ENCODE measurements at regions not wholly inside any gene's neighbourhood (a gene's known extent, or its start where the extent isn't known, plus 50 kb on each side); places are given as distances from the start of the nearest gene placed in this dataset.
"Not testable (repeated sequence)": the region's sequence is repeated elsewhere in the genome, so short reads cannot be mapped to it uniquely, and the experiment has no call there.

DNA sequence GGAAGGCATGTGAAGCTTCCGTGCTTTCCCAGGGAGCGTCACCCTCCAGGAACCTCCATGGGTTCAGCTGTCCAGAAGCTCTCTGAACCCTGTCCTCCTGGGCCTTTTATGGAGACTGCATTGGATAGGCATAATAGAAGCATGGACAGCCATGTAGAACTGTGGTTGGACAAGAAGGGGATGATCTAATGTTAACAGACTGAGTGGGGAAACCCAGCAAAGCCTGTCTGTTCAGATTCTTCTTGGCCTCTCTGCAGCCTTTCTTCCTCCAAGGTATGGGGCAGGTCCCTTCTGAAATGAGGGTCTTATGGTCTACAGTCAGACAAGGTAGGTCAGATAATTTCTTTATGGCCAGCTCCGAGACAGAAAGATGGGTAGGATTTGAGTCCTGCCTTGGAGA, 59.1 kb upstream of the CTNNA1 start:
- no peaks in the 10 kb centered on the region for H4K20me1 ChIP-seq (ENCODE audit: insufficient read depth, low read length)
- no peak overlapping the region for H3K4me2 ChIP-seq (ENCODE audit: insufficient read depth, low read length)
- H3K4me3 ChIP-seq (ENCODE audit: insufficient read depth, low read length), result no peak overlapping the region
- DNase-seq (ENCODE audit: insufficient read length, low spot score, missing footprints), result no peak
- no peaks in the 10 kb centered on the region for H3K27me3 ChIP-seq (ENCODE audit: insufficient read depth, low read length)
- no peak overlapping the region for H2AFZ ChIP-seq (ENCODE audit: low read length)
- H3K4me1 ChIP-seq (ENCODE audit: insufficient read depth, low read length), result peaks cover 14% of the 10 kb centered on the region
- no peak overlapping the region for H3K27ac ChIP-seq (ENCODE audit: low read depth, low read length)
- H3K36me3 ChIP-seq (ENCODE audit: insufficient read depth, low read length), result no peaks in the 10 kb centered on the region
- no peak for TF ChIP-seq CTCF (IDR thresholded peaks at IDR 0.05; ENCODE audit: extremely low read depth, low read depth, low read length)
- no peaks in the 10 kb centered on the region for H3K79me2 ChIP-seq (ENCODE audit: insufficient read depth, low read length)
- H3K9me3 ChIP-seq (ENCODE audit: low read depth, low read length), result no peaks in the 10 kb centered on the region

GRCh38 chr5:138692370-138692769, 60.9 kb upstream of the CTNNA1 start:
- H2AFZ ChIP-seq (ENCODE audit: low read length), result no peak overlapping the region
- DNase-seq (ENCODE audit: insufficient read length, low spot score, missing footprints), result no peak
- peaks cover 10% of the 10 kb centered on the region for H3K4me1 ChIP-seq (ENCODE audit: insufficient read depth, low read length)
- no peaks in the 10 kb centered on the region for H4K20me1 ChIP-seq (ENCODE audit: insufficient read depth, low read length)
- no peak for TF ChIP-seq CTCF (IDR thresholded peaks at IDR 0.05; ENCODE audit: extremely low read depth, low read depth, low read length)
- no peak overlapping the region for H3K4me3 ChIP-seq (ENCODE audit: insufficient read depth, low read length)
- H3K79me2 ChIP-seq (ENCODE audit: insufficient read depth, low read length), result no peaks in the 10 kb centered on the region
- H3K36me3 ChIP-seq (ENCODE audit: insufficient read depth, low read length), result no peaks in the 10 kb centered on the region
- no peaks in the 10 kb centered on the region for H3K9me3 ChIP-seq (ENCODE audit: low read depth, low read length)
- no peaks in the 10 kb centered on the region for H3K27me3 ChIP-seq (ENCODE audit: insufficient read depth, low read length)
- H3K4me2 ChIP-seq (ENCODE audit: insufficient read depth, low read length), result no peak overlapping the region
- H3K27ac ChIP-seq (ENCODE audit: low read depth, low read length), result no peak overlapping the region

DNA sequence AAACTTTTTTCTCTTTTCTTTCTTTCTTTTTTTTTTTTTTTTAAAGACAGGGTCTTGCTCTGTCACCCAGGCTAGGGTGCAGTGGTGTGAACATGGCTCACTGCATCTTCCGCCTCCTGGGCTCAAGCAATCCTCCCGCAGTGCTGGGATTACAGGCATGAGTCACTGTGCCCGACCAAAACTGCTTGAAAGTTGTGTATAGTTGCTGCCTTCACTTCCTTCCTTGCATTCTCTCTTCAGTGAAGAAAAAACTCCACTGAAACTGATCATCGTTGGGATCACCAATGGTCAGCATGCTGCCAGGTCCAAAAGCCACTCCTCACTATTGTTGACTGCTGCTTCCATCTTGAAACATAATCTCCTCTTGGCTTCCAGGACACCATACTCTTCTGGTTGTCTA, 66.6 kb upstream of the CTNNA1 start:
- H4K20me1 ChIP-seq (ENCODE audit: insufficient read depth, low read length), result no peaks in the 10 kb centered on the region
- H3K27me3 ChIP-seq (ENCODE audit: insufficient read depth, low read length), result no peaks in the 10 kb centered on the region
- no peak for DNase-seq (ENCODE audit: insufficient read length, low spot score, missing footprints)
- H3K27ac ChIP-seq (ENCODE audit: low read depth, low read length), result no peak overlapping the region
- no peaks in the 10 kb centered on the region for H3K9me3 ChIP-seq (ENCODE audit: low read depth, low read length)
- H3K4me1 ChIP-seq (ENCODE audit: insufficient read depth, low read length), result no peaks in the 10 kb centered on the region
- TF ChIP-seq CTCF (IDR thresholded peaks at IDR 0.05; ENCODE audit: extremely low read depth, low read depth, low read length), result no peak
- no peaks in the 10 kb centered on the region for H3K79me2 ChIP-seq (ENCODE audit: insufficient read depth, low read length)
- no peaks in the 10 kb centered on the region for H3K36me3 ChIP-seq (ENCODE audit: insufficient read depth, low read length)
- H3K4me3 ChIP-seq (ENCODE audit: insufficient read depth, low read length), result no peak overlapping the region
- H3K4me2 ChIP-seq (ENCODE audit: insufficient read depth, low read length), result no peak overlapping the region
- H2AFZ ChIP-seq (ENCODE audit: low read length), result peak overlapping the region; percentile 52

DNA sequence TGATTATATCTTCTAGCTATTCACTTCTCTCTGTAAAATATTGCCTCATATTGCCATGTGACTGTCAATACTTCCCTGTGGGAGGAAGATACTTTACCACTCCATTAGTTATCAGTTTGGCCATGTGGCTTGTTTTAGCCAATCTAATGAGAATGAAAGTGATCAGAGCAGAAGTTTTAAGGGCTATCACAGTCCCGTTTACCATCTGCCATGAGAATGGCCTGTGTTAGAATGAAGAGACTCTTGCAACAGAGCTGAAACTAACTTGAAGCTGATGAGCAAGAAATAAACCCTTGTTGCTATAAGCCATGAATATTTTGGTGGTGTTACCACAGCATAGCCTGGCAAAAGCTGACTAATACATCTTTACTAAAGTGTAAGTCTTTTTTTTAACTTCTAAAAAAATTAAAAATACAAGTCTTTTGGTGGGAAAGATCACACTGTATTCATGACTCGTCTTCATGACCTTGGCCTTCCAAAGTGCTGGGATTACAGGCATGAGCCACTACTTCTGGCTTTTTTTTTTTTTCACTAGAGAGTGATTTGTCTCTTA, 68.0 kb upstream of the CTNNA1 start:
- Histone ChIP-seq H4K20me1 (ENCODE audit: insufficient read depth, low read length) (no peaks in the 10 kb centered on the region), H3K27ac (ENCODE audit: low read depth, low read length) (no peak overlapping the region), H3K4me2 (ENCODE audit: insufficient read depth, low read length) (no peak overlapping the region), H3K27me3 (ENCODE audit: insufficient read depth, low read length) (no peaks in the 10 kb centered on the region), H3K79me2 (ENCODE audit: insufficient read depth, low read length) (no peaks in the 10 kb centered on the region), H2AFZ (ENCODE audit: low read length) (peak overlapping the region; percentile 2), H3K36me3 (ENCODE audit: insufficient read depth, low read length) (no peaks in the 10 kb centered on the region), H3K4me1 (ENCODE audit: insufficient read depth, low read length) (no peaks in the 10 kb centered on the region), H3K4me3 (ENCODE audit: insufficient read depth, low read length) (no peak overlapping the region), H3K9me3 (ENCODE audit: low read depth, low read length) (no peaks in the 10 kb centered on the region)
- TF ChIP-seq CTCF (IDR thresholded peaks at IDR 0.05; ENCODE audit: extremely low read depth, low read depth, low read length), result no peak
- peak; percentile 62 for DNase-seq (ENCODE audit: insufficient read length, low spot score, missing footprints)

DNA sequence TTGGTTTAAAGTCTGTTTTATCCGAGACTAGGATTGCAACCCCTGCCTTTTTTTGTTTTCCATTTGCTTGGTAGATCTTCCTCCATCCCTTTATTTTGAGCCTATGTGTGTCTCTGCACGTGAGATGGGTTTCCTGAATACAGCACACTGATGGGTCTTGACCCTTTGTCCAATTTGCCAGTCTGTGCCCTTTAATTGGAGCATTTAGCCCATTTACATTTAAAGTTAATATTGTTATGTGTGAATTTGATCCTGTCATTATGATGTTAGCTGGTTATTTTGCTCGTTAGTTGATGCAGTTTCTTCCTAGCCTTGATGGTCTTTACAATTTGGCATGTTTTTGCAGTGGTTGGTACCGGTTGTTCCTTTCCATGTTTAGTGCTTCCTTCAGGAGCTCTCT, 70.8 kb upstream of the CTNNA1 start:
- H3K27ac ChIP-seq (ENCODE audit: low read depth, low read length); H3K4me2 ChIP-seq (ENCODE audit: insufficient read depth, low read length); H3K9me3 ChIP-seq (ENCODE audit: low read depth, low read length); H3K27me3 ChIP-seq (ENCODE audit: insufficient read depth, low read length); H4K20me1 ChIP-seq (ENCODE audit: insufficient read depth, low read length); H3K79me2 ChIP-seq (ENCODE audit: insufficient read depth, low read length); H3K36me3 ChIP-seq (ENCODE audit: insufficient read depth, low read length); H3K4me3 ChIP-seq (ENCODE audit: insufficient read depth, low read length); DNase-seq (ENCODE audit: insufficient read length, low spot score, missing footprints); H2AFZ ChIP-seq (ENCODE audit: low read length); H3K4me1 ChIP-seq (ENCODE audit: insufficient read depth, low read length): not testable (repeated sequence)

- H3K36me3 ChIP-seq (ENCODE audit: insufficient read depth, low read length); H2AFZ ChIP-seq (ENCODE audit: low read length); H4K20me1 ChIP-seq (ENCODE audit: insufficient read depth, low read length); H3K9me3 ChIP-seq (ENCODE audit: low read depth, low read length); H3K27me3 ChIP-seq (ENCODE audit: insufficient read depth, low read length); H3K4me2 ChIP-seq (ENCODE audit: insufficient read depth, low read length); H3K79me2 ChIP-seq (ENCODE audit: insufficient read depth, low read length); H3K27ac ChIP-seq (ENCODE audit: low read depth, low read length); H3K4me1 ChIP-seq (ENCODE audit: insufficient read depth, low read length); H3K4me3 ChIP-seq (ENCODE audit: insufficient read depth, low read length); DNase-seq (ENCODE audit: insufficient read length, low spot score, missing footprints): not testable (repeated sequence)
Measured at GRCh38 chr5:138678826-138679225, 74.4 kb upstream of the CTNNA1 start.
